Epithelial cell of proximal tubule (primary cell): ENCODE measurements at regions not wholly inside any gene's neighbourhood (a gene's known extent, or its start where the extent isn't known, plus 50 kb on each side); places are given as distances from the start of the nearest gene placed in this dataset.

Experiments used
- DNase-seq: peaks from one replicate; pipeline ENCODE4 v3.0.0-alpha.2; 2011; ENCODE audit warnings: low read depth
- H3K4me3 ChIP-seq: 2 replicates; pipeline ENCODE4 v1.5.1; 2011; ENCODE audit warnings: low read depth, mild to moderate bottlenecking, low read length
- CTCF ChIP-seq: conservative IDR thresholded peaks from 2 replicates; pipeline ENCODE4 v1.5.1; 2012; ENCODE audit warnings: low read depth, mild to moderate bottlenecking, low read length

GRCh38 chr5:29185558-29185957, 2007.9 kb upstream of the CDH6 start:
- no peak for DNase-seq
- no peak overlapping the region for H3K4me3 ChIP-seq
- no peak for TF ChIP-seq CTCF

- no peak for DNase-seq
- TF ChIP-seq CTCF: no peak
- no peak overlapping the region for H3K4me3 ChIP-seq
Observed at GRCh38 chr5:29175774-29176173, 2017.7 kb upstream of the CDH6 start.

GRCh38 chr5:29170599-29170998, 2022.9 kb upstream of the CDH6 start:
- no peak for DNase-seq
- H3K4me3 ChIP-seq: no peak overlapping the region
- TF ChIP-seq CTCF: no peak

GRCh38 chr5:29169886-29170285, 2023.6 kb upstream of the CDH6 start:
- no peak for DNase-seq
- no peak for TF ChIP-seq CTCF
- H3K4me3 ChIP-seq: no peak overlapping the region

GRCh38 chr5:29162297-29162696, 2031.2 kb upstream of the CDH6 start:
- no peak overlapping the region for H3K4me3 ChIP-seq
- TF ChIP-seq CTCF: no peak
- no peak for DNase-seq

GRCh38 chr5:29161399-29162291, 2031.8 kb upstream of the CDH6 start:
- TF ChIP-seq CTCF: no peak
- H3K4me3 ChIP-seq: no peak overlapping the region
- DNase-seq: no peak

- no peak for DNase-seq
- TF ChIP-seq CTCF: no peak
- H3K4me3 ChIP-seq: no peak overlapping the region
Observed at GRCh38 chr5:29157975-29158374, 2035.5 kb upstream of the CDH6 start.
